ENCODE measurements at regions not wholly inside any gene's neighbourhood (a gene's known extent, or its start where the extent isn't known, plus 50 kb on each side); places are given as distances from the start of the nearest gene placed in this dataset.

GRCh38 chr4:41865306-41865980, 69.8 kb upstream of the TMEM33 start:
- no peak for DNase-seq (ENCODE audit: low spot score)

- DNase-seq (ENCODE audit: low spot score), result no peak
Observed at GRCh38 chr4:41859087-41859486, 76.1 kb upstream of the TMEM33 start.

- no peak for DNase-seq (ENCODE audit: low spot score)
Observed at GRCh38 chr4:41857226-41857641, 78.0 kb upstream of the TMEM33 start.

- no peak for DNase-seq (ENCODE audit: low spot score)
Observed at GRCh38 chr4:41856797-41857196, 78.4 kb upstream of the TMEM33 start.

- no peak for DNase-seq (ENCODE audit: low spot score)
Observed at GRCh38 chr4:41853973-41854372, 81.3 kb upstream of the TMEM33 start.

GRCh38 chr4:41852229-41852628, 83.0 kb upstream of the TMEM33 start:
- DNase-seq (ENCODE audit: low spot score), result no peak

- DNase-seq (ENCODE audit: low spot score), result no peak
Observed at GRCh38 chr4:41851621-41852020, 83.6 kb upstream of the TMEM33 start.

- DNase-seq (ENCODE audit: low spot score), result no peak
Observed at GRCh38 chr4:41844327-41844726, 90.9 kb upstream of the TMEM33 start.

GRCh38 chr4:41839916-41840854, 91.7 kb upstream of the PHOX2B start:
- DNase-seq (ENCODE audit: low spot score), result no peak

- no peak for DNase-seq (ENCODE audit: low spot score)
Observed at GRCh38 chr4:41838590-41838989, 90.1 kb upstream of the PHOX2B start.

- no peak for DNase-seq (ENCODE audit: low spot score)
Observed at GRCh38 chr4:41835321-41835995, 86.9 kb upstream of the PHOX2B start.

GRCh38 chr4:41832961-41833360, 84.4 kb upstream of the PHOX2B start:
- no peak for DNase-seq (ENCODE audit: low spot score)

- DNase-seq (ENCODE audit: low spot score), result no peak
Observed at GRCh38 chr4:41822325-41822724, 73.8 kb upstream of the PHOX2B start.

- no peak for DNase-seq (ENCODE audit: low spot score)
Observed at GRCh38 chr4:41820473-41820872, 71.9 kb upstream of the PHOX2B start.

- DNase-seq (ENCODE audit: low spot score), result no peak
Observed at GRCh38 chr4:41819621-41820020, 71.1 kb upstream of the PHOX2B start.

GRCh38 chr4:41815473-41815872, 66.9 kb upstream of the PHOX2B start:
- no peak for DNase-seq (ENCODE audit: low spot score)

- no peak for DNase-seq (ENCODE audit: low spot score)
Observed at GRCh38 chr4:41814565-41814964, 66.0 kb upstream of the PHOX2B start.

- DNase-seq (ENCODE audit: low spot score), result no peak
Observed at GRCh38 chr4:41806807-41807206, 58.3 kb upstream of the PHOX2B start.

- no peak for DNase-seq (ENCODE audit: low spot score)
Observed at GRCh38 chr4:41802590-41802989, 54.1 kb upstream of the PHOX2B start.

GRCh38 chr4:41799126-41799525, 50.6 kb upstream of the PHOX2B start:
- DNase-seq (ENCODE audit: low spot score), result no peak

All from Ammon's horn (tissue), 1 donor.